ENCODE measurements at regions not wholly inside any gene's neighbourhood (a gene's known extent, or its start where the extent isn't known, plus 50 kb on each side); places are given as distances from the start of the nearest gene placed in this dataset.

DNA sequence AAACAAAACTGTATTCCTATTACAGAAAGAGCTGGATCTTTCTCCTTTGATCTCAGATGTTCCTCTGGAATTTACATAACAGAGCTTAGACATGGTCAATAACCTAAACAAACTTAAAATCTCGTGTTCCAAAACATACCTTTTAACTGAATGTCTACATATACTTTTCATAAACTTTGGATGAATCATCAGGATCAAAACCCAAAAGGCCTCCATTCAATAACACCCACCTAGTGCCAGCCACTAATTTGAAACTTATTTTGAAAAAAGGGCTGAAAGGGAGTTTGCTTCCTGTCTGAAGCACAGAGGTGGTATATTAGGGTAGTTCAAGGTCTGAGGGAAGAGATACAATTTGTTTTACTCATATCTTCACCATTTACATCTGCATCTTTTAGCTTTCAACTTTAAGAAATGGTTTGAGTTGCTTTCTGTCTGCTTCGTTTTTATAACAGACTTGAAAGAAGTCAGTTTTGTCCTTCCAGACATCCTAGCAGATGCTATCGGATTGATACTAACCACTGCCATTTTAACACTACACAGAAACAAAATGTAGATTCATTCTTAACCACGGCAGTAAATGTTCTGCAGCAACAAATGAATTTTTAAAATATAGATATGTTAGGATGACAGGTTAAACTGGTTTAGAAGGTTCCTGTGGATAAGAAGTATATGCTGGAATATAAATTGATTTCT is 242.8 kb upstream of the DKK2 start:
- no peaks in the 10 kb centered on the region for H3K36me3 Mint-ChIP-seq (ENCODE audit: unreplicated experiment)
- no peak for DNase-seq
- no peaks in the 10 kb centered on the region for H3K9me3 Mint-ChIP-seq (ENCODE audit: unreplicated experiment)
- TF ChIP-seq, protein P1, sequence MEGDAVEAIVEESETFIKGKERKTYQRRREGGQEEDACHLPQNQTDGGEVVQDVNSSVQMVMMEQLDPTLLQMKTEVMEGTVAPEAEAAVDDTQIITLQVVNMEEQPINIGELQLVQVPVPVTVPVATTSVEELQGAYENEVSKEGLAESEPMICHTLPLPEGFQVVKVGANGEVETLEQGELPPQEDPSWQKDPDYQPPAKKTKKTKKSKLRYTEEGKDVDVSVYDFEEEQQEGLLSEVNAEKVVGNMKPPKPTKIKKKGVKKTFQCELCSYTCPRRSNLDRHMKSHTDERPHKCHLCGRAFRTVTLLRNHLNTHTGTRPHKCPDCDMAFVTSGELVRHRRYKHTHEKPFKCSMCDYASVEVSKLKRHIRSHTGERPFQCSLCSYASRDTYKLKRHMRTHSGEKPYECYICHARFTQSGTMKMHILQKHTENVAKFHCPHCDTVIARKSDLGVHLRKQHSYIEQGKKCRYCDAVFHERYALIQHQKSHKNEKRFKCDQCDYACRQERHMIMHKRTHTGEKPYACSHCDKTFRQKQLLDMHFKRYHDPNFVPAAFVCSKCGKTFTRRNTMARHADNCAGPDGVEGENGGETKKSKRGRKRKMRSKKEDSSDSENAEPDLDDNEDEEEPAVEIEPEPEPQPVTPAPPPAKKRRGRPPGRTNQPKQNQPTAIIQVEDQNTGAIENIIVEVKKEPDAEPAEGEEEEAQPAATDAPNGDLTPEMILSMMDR (IDR thresholded peaks at IDR 0.05; ENCODE audit: partially characterized antibody, unreplicated experiment): no peak
- H3K4me1 Mint-ChIP-seq (ENCODE audit: low read depth, unreplicated experiment): peaks cover 3% of the 10 kb centered on the region
- no peaks in the 10 kb centered on the region for H3K27me3 Mint-ChIP-seq (ENCODE audit: unreplicated experiment)
- H3K27ac Mint-ChIP-seq (ENCODE audit: unreplicated experiment): no peak overlapping the region
- no peak overlapping the region for H3K4me3 Mint-ChIP-seq (ENCODE audit: unreplicated experiment)

DNA sequence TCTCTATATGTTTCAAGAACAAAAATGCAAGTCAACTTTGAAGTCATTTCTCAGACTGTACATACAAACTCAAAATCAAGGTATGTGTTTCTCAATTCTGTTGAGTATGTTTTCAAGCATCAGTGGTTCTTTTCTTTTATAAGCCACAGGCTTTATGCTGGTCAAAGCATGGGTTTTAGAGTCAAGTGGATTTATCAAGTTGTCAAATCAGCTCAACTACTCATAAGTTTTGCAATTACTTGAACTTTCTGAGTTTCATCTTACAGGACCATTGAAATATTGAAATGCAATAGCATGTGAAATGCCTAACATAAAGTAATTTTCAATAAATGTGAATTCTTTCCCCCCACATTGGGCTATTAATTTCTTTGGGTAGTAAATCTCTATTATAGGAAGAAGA is 239.9 kb upstream of the DKK2 start:
- H3K36me3 Mint-ChIP-seq (ENCODE audit: unreplicated experiment): no peaks in the 10 kb centered on the region
- H3K4me1 Mint-ChIP-seq (ENCODE audit: low read depth, unreplicated experiment): no peaks in the 10 kb centered on the region
- DNase-seq: no peak
- H3K4me3 Mint-ChIP-seq (ENCODE audit: unreplicated experiment): no peak overlapping the region
- H3K27ac Mint-ChIP-seq (ENCODE audit: unreplicated experiment): no peak overlapping the region
- H3K9me3 Mint-ChIP-seq (ENCODE audit: unreplicated experiment): no peaks in the 10 kb centered on the region
- TF ChIP-seq, protein P1 (IDR thresholded peaks at IDR 0.05; ENCODE audit: partially characterized antibody, unreplicated experiment): no peak
- no peaks in the 10 kb centered on the region for H3K27me3 Mint-ChIP-seq (ENCODE audit: unreplicated experiment)

DNA sequence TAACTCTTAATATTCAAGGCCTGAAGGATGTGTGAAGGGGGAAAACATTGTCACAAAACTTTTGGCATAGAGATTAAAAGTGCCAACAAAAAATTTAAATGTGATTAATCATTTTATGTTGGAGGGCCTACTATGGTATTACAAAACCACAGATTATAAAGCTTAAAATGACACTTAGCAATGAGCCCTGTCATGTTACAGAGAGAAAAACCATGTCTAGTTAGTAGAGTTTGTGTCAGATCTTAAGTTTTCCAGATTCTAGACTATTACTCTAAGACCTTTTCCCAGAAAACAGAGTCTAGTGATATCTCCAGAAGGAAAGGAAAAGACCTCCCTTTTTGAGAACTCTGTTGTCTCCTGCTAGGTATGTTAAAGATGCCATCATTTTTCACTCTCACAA is 239.1 kb upstream of the DKK2 start:
- Mint-ChIP-seq H3K27ac (ENCODE audit: unreplicated experiment) (no peak overlapping the region), H3K4me3 (ENCODE audit: unreplicated experiment) (no peak overlapping the region), H3K36me3 (ENCODE audit: unreplicated experiment) (no peaks in the 10 kb centered on the region), H3K27me3 (ENCODE audit: unreplicated experiment) (no peaks in the 10 kb centered on the region), H3K9me3 (ENCODE audit: unreplicated experiment) (no peaks in the 10 kb centered on the region), H3K4me1 (ENCODE audit: low read depth, unreplicated experiment) (no peaks in the 10 kb centered on the region)
- no peak for DNase-seq
- TF ChIP-seq, protein P1 (IDR thresholded peaks at IDR 0.05; ENCODE audit: partially characterized antibody, unreplicated experiment): no peak

DNA sequence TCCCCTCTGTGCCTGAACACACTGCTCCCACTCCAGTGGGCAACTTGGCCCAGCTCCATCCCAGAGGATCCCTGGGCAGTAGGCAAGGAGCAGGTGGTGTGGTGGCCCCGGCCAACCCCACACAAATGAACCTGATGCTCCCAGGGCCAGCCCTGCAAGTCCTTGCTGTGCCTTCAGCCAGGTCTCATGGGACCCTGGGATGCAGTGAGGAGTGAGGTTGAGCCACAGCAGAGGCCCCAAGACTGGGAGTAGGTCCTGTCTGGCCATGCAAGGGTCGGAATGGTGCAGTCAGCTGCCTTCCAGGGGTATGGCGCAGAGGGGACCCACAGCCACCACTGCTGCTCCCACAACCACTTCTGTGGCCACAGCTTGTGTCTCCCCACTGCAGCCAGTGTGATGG is 234.5 kb upstream of the DKK2 start:
- Mint-ChIP-seq H3K4me1 (ENCODE audit: low read depth, unreplicated experiment) (no peaks in the 10 kb centered on the region), H3K9me3 (ENCODE audit: unreplicated experiment) (no peaks in the 10 kb centered on the region), H3K27me3 (ENCODE audit: unreplicated experiment) (no peaks in the 10 kb centered on the region), H3K36me3 (ENCODE audit: unreplicated experiment) (no peaks in the 10 kb centered on the region), H3K27ac (ENCODE audit: unreplicated experiment) (no peak overlapping the region), H3K4me3 (ENCODE audit: unreplicated experiment) (no peak overlapping the region)
- TF ChIP-seq, protein P1 (IDR thresholded peaks at IDR 0.05; ENCODE audit: partially characterized antibody, unreplicated experiment): no peak
- DNase-seq: no peak

DNA sequence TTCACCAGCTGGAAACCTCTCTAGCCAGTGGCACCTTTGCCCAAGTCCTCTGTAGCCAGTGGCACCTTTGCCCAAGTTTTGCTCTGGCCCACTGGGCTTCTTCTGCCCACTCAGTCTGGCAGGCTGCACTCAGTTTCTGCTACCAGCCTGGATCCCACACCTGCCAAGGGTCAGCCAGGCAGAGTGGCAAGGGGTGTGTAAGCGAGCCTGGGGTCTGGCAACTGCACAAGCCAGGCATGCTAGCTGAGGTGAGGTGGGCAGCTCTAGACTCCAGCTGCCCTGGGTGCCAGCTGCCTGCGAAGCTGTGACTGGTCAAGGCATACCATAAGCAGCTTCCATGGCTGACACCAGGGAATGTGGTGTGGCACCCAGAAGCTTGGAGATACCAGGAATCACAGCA is 233.1 kb upstream of the DKK2 start:
- no peaks in the 10 kb centered on the region for H3K4me1 Mint-ChIP-seq (ENCODE audit: low read depth, unreplicated experiment)

More for the DNA sequence above, 233.1 kb upstream of the DKK2 start:
- DNase-seq: no peak
- Mint-ChIP-seq H3K9me3 (ENCODE audit: unreplicated experiment) (no peaks in the 10 kb centered on the region), H3K4me3 (ENCODE audit: unreplicated experiment) (no peak overlapping the region), H3K36me3 (ENCODE audit: unreplicated experiment) (no peaks in the 10 kb centered on the region), H3K27me3 (ENCODE audit: unreplicated experiment) (no peaks in the 10 kb centered on the region), H3K27ac (ENCODE audit: unreplicated experiment) (no peak overlapping the region)
- TF ChIP-seq, protein P1 (IDR thresholded peaks at IDR 0.05; ENCODE audit: partially characterized antibody, unreplicated experiment): no peak
